Caco-2 (cell line): ENCODE measurements at regions not wholly inside any gene's neighbourhood (a gene's known extent, or its start where the extent isn't known, plus 50 kb on each side); places are given as distances from the start of the nearest gene placed in this dataset.

Experiments
- BruUV-seq: library from RNA; stranded (reverse); fragments of 400-500 nt; replicated peaks from 2 replicates; lab custom pipeline; 2021; lab: Mats Ljungman, UMichigan
- CTCF ChIA-PET: fragments of 300-600 bp; sonication (Branson Sonifier 250); formaldehyde crosslinking; loops from one replicate; lab custom pipeline; 2022; ENCODE audit warnings: antibody characterized with exemption; lab: Charles Lee
- POLR2A ChIA-PET: fragments of 300-600 bp; sonication (Branson Sonifier 250); formaldehyde crosslinking; loops from one replicate; lab custom pipeline; 2022; ENCODE audit warnings: antibody characterized with exemption; lab: Charles Lee
- DNase-seq, 2 experiments: peaks; one replicate each; pipeline versions ENCODE4 v3.0.0 to v3.0.0-alpha.2; 2020 to 2022
- H3K27me3 ChIP-seq: replicated peaks from 2 replicates; pipeline ENCODE4 v1.6.0; 2011; ENCODE audit warnings: low read length; ENCODE audit not compliant: control insufficient read depth, insufficient read depth
- H3K36me3 ChIP-seq: 2 replicates; pipeline ENCODE4 v1.5.1; 2011; ENCODE audit warnings: low read length; ENCODE audit not compliant: control insufficient read depth, insufficient read depth
- H3K4me1 ChIP-seq: fragments of 250-450 bp; sonication (Bioruptor Pico); 2 replicates; pipeline ENCODE4 v1.5.1; 2020; ENCODE audit warnings: mild to moderate bottlenecking
- H3K4me3 ChIP-seq: 2 replicates; pipeline ENCODE4 v1.5.1; 2011; ENCODE audit warnings: low read depth, mild to moderate bottlenecking, control low read depth, low read length
- H3K9me3 ChIP-seq: fragments of 250-450 bp; sonication (Bioruptor Pico); 2 replicates; pipeline ENCODE4 v1.5.1; 2020; ENCODE audit warnings: mild to moderate bottlenecking, moderate library complexity
- H3K27ac Mint-ChIP-seq: one replicate; pipeline ENCODE4 v1.8.0; 2022; ENCODE audit warnings: mixed read lengths; ENCODE audit not compliant: unreplicated experiment
- H3K27me3 Mint-ChIP-seq: one replicate; pipeline ENCODE4 v1.8.0; 2022; ENCODE audit warnings: mixed read lengths; ENCODE audit not compliant: insufficient read depth, unreplicated experiment
- H3K36me3 Mint-ChIP-seq: one replicate; pipeline ENCODE4 v1.8.0; 2022; ENCODE audit warnings: mild to moderate bottlenecking, mixed read lengths; ENCODE audit not compliant: insufficient read depth, unreplicated experiment
- H3K4me1 Mint-ChIP-seq: one replicate; pipeline ENCODE4 v1.8.0; 2022; ENCODE audit warnings: low read depth, mixed read lengths; ENCODE audit not compliant: unreplicated experiment
- H3K4me3 Mint-ChIP-seq: one replicate; pipeline ENCODE4 v1.8.0; 2022; ENCODE audit warnings: mild to moderate bottlenecking, moderate library complexity, mixed read lengths; ENCODE audit not compliant: unreplicated experiment
- H3K9me3 Mint-ChIP-seq: one replicate; pipeline ENCODE4 v1.8.0; 2022; ENCODE audit warnings: mixed read lengths; ENCODE audit not compliant: unreplicated experiment
- intact Hi-C: fragments of 100-400 bp; cut with micrococcal nuclease; formaldehyde crosslinking; loops from one replicate; pipeline ENCODE4 v1.10.0; 2022; ENCODE audit not compliant: unreplicated experiment
- TF ChIP-seq, protein P1 (sequence below), 2 experiments: fragments of 200-600 bp in 1 of 2; IDR thresholded peaks; 1 replicate in 1 of 2; 2 replicates in 1 of 2; pipeline versions ENCODE4 v1.5.1 to v1.8.0; 2011 to 2022; ENCODE audit warnings: antibody characterized with exemption in 1 of 2, control low read depth in 1 of 2, inconsistent platforms in 1 of 2, low read depth in 1 of 2, low read length in 1 of 2, mild to moderate bottlenecking in 1 of 2, moderate library complexity in 1 of 2; ENCODE audit not compliant: insufficient read depth in 1 of 2, severe bottlenecking in 1 of 2, unreplicated experiment in 1 of 2

DNA sequence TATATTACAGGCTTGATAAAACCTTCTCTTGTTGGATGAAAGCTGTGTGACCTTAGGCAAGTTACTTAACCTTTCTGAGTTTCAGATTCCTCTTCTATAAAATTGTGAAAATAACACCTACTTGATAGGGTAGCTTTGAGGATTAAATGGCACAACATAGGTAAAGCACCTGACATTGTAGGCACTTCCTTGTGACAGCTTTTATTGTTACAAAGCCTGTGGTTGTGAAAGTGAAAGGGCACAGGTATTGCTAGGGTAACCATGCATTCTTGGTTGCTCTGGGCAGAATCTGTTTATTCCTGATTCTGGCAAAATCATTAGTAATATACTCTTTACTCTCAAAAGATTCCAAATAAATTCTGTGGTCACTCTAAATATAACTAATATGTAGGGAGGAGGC, 493.4 kb downstream of the OLFM4 start:
- BruUV-seq = no TSS peak
- no peaks in the 10 kb centered on the region for H3K36me3 ChIP-seq
- intact Hi-C loops = no loop called here
- H3K9me3 ChIP-seq = no peaks in the 10 kb centered on the region
- DNase-seq = no peak
- no peaks in the 10 kb centered on the region for H3K27me3 ChIP-seq
- Mint-ChIP-seq H3K9me3 (no peaks in the 10 kb centered on the region), H3K36me3 (no peaks in the 10 kb centered on the region), H3K4me3 (no peak overlapping the region), H3K27me3 (peaks cover 3% of the 10 kb centered on the region), H3K27ac (no peak overlapping the region), H3K4me1 (no peaks in the 10 kb centered on the region)
- H3K4me1 ChIP-seq = no peaks in the 10 kb centered on the region
- POLR2A ChIA-PET = no interaction called here
- CTCF ChIA-PET = no interaction called here
- no peak overlapping the region for H3K4me3 ChIP-seq
- TF ChIP-seq, protein P1, sequence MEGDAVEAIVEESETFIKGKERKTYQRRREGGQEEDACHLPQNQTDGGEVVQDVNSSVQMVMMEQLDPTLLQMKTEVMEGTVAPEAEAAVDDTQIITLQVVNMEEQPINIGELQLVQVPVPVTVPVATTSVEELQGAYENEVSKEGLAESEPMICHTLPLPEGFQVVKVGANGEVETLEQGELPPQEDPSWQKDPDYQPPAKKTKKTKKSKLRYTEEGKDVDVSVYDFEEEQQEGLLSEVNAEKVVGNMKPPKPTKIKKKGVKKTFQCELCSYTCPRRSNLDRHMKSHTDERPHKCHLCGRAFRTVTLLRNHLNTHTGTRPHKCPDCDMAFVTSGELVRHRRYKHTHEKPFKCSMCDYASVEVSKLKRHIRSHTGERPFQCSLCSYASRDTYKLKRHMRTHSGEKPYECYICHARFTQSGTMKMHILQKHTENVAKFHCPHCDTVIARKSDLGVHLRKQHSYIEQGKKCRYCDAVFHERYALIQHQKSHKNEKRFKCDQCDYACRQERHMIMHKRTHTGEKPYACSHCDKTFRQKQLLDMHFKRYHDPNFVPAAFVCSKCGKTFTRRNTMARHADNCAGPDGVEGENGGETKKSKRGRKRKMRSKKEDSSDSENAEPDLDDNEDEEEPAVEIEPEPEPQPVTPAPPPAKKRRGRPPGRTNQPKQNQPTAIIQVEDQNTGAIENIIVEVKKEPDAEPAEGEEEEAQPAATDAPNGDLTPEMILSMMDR (IDR thresholded peaks at IDR 0.05; ENCODE audit: insufficient read depth in 1 of 2, low read depth in 1 of 2, low read length in 1 of 2, severe bottlenecking in 1 of 2, unreplicated experiment in 1 of 2) = no peak

DNA sequence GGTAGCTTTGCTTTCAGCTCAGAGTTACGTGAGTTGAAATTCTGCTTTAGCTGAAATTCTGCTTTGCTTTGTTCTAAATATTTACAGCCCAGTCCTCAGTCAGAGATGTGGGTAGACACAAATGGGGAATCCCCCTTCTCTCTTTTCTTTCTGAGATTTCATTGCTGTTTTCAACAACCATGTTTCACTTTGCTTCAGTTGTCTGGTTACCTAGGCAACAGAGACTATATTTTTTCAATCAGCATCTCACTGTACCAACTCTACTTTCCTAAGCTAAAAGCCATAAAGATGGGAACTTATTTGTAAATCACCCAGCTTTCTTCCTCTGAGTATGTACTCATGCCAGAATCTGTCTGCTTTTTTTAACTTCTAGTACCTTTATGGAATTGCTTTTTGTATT, 509.0 kb downstream of the OLFM4 start:
- no peak for DNase-seq
- BruUV-seq = no TSS peak
- no peak overlapping the region for H3K4me3 ChIP-seq
- intact Hi-C loops = no loop called here
- H3K27me3 ChIP-seq = no peaks in the 10 kb centered on the region
- H3K4me1 ChIP-seq = no peaks in the 10 kb centered on the region
- POLR2A ChIA-PET = no interaction called here
- CTCF ChIA-PET = no interaction called here
- H3K9me3 Mint-ChIP-seq = no peaks in the 10 kb centered on the region
- no peaks in the 10 kb centered on the region for H3K4me1 Mint-ChIP-seq
- no peak overlapping the region for H3K27ac Mint-ChIP-seq
- H3K36me3 ChIP-seq = no peaks in the 10 kb centered on the region
- H3K36me3 Mint-ChIP-seq = no peaks in the 10 kb centered on the region
- H3K4me3 Mint-ChIP-seq = no peak overlapping the region
- TF ChIP-seq, protein P1 (IDR thresholded peaks at IDR 0.05; ENCODE audit: insufficient read depth in 1 of 2, low read depth in 1 of 2, low read length in 1 of 2, severe bottlenecking in 1 of 2, unreplicated experiment in 1 of 2) = no peak
- H3K9me3 ChIP-seq = peaks cover 4% of the 10 kb centered on the region; the same call in 1 of the 2 replicates
- no peaks in the 10 kb centered on the region for H3K27me3 Mint-ChIP-seq

DNA sequence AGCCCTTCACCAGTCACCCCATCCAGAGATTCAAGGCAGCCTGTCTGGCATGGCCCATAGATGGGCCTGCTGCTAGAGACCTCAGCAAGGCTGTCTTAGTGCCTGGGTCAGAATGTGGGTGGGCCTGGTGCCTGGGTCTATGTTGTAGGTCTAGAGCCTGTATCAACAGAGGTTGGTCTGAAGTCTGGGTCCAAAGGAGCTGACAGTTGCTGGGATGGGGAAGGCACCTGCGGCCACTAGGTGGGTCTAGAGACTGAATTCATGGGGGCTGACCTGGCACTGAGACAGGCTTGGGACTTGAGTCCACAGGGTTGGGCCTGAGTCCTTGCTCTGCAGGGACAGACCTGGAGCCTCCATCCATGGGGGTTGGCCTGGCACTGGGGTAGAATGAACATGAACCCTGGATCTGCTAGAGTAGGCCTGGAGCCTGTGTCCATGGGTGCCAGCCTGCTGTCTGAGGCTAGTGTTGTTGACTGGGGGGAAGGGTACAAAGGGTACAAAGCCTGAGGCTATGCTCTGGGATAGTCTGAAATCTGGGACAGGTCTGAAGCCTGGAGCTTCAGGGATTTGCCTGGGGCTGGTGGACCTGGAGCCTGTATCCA, 516.8 kb downstream of the OLFM4 start:
- no peak for DNase-seq
- H3K27ac Mint-ChIP-seq = no peak overlapping the region
- BruUV-seq = no TSS peak
- POLR2A ChIA-PET = no interaction called here
- no peaks in the 10 kb centered on the region for H3K4me1 ChIP-seq
- intact Hi-C loops = no loop called here
- H3K4me3 Mint-ChIP-seq = no peak overlapping the region
- no peaks in the 10 kb centered on the region for H3K36me3 Mint-ChIP-seq
- H3K27me3 Mint-ChIP-seq = peaks cover 6% of the 10 kb centered on the region
- TF ChIP-seq, protein P1 (IDR thresholded peaks at IDR 0.05; ENCODE audit: insufficient read depth in 1 of 2, low read depth in 1 of 2, low read length in 1 of 2, severe bottlenecking in 1 of 2, unreplicated experiment in 1 of 2) = no peak
- no peaks in the 10 kb centered on the region for H3K4me1 Mint-ChIP-seq
- H3K9me3 Mint-ChIP-seq = no peaks in the 10 kb centered on the region
- H3K9me3 ChIP-seq = no peaks in the 10 kb centered on the region
- CTCF ChIA-PET = no interaction called here
- H3K4me3 ChIP-seq = no peak overlapping the region
- no peaks in the 10 kb centered on the region for H3K27me3 ChIP-seq
- no peaks in the 10 kb centered on the region for H3K36me3 ChIP-seq
